ENCODE measurements at regions not wholly inside any gene's neighbourhood (a gene's known extent, or its start where the extent isn't known, plus 50 kb on each side); places are given as distances from the start of the nearest gene placed in this dataset.

DNA sequence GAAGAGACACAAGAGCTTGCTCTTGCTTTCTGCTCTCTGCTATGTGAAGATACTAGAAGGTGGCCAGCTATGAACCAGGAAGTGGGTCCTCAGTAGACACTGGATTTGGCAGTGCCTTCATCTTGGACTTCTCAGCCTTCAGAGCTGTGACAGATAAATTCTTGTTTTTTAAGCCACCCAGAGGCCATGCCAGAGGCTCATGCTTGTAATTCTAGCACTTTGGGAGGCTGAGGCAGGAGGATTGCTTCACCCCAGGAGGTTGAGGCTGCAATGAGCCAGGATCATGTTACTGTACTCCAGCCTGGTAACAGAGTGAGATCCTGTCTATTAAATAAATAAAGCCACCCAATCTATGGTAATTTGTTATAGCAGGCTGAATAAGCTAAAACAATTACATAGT is 185.5 kb upstream of the SALL4 start:
- Histone ChIP-seq H3K4me3 (no peak overlapping the region), H3K4me1 (ENCODE audit: low read depth) (no peaks in the 10 kb centered on the region), H3K27ac (no peak overlapping the region), H3K27me3 (no peaks in the 10 kb centered on the region), H3K9me3 (ENCODE audit: low read depth) (no peaks in the 10 kb centered on the region), H3K36me3 (no peaks in the 10 kb centered on the region)
- TF ChIP-seq, protein P1, sequence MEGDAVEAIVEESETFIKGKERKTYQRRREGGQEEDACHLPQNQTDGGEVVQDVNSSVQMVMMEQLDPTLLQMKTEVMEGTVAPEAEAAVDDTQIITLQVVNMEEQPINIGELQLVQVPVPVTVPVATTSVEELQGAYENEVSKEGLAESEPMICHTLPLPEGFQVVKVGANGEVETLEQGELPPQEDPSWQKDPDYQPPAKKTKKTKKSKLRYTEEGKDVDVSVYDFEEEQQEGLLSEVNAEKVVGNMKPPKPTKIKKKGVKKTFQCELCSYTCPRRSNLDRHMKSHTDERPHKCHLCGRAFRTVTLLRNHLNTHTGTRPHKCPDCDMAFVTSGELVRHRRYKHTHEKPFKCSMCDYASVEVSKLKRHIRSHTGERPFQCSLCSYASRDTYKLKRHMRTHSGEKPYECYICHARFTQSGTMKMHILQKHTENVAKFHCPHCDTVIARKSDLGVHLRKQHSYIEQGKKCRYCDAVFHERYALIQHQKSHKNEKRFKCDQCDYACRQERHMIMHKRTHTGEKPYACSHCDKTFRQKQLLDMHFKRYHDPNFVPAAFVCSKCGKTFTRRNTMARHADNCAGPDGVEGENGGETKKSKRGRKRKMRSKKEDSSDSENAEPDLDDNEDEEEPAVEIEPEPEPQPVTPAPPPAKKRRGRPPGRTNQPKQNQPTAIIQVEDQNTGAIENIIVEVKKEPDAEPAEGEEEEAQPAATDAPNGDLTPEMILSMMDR (IDR thresholded peaks at IDR 0.05; ENCODE audit: low read depth, low read length) = no peak
- no peak for DNase-seq (ENCODE audit: low read depth in 1 of 2, low spot score in 1 of 2)

DNA sequence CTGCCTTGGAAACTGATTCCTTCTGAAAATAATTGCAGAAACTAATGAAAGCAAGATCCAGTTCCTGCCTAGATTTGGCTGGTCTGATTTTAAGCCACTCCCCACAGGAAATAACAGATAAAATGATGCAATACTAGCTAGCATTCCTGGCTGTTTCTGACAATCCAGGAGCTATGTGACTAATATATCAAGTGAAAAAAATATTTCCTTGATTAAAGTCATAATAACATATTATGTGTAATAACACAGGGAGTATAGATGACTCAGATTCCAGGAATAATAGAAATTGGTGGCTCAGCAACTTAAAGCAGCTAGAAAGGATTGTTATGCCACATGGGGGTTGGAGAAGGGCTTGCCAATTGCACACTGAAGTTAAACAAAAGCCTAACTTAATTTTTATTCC is 182.7 kb upstream of the SALL4 start:
- peak in 1 of 2 donors; percentile 97 for DNase-seq (ENCODE audit: low read depth in 1 of 2, low spot score in 1 of 2)
- no peak overlapping the region for H3K27ac ChIP-seq
- TF ChIP-seq, protein P1 (IDR thresholded peaks at IDR 0.05; ENCODE audit: low read depth, low read length) = no peak
- H3K36me3 ChIP-seq = no peaks in the 10 kb centered on the region
- no peaks in the 10 kb centered on the region for H3K9me3 ChIP-seq (ENCODE audit: low read depth)
- H3K4me1 ChIP-seq (ENCODE audit: low read depth) = no peaks in the 10 kb centered on the region
- H3K4me3 ChIP-seq = no peak overlapping the region
- no peaks in the 10 kb centered on the region for H3K27me3 ChIP-seq

DNA sequence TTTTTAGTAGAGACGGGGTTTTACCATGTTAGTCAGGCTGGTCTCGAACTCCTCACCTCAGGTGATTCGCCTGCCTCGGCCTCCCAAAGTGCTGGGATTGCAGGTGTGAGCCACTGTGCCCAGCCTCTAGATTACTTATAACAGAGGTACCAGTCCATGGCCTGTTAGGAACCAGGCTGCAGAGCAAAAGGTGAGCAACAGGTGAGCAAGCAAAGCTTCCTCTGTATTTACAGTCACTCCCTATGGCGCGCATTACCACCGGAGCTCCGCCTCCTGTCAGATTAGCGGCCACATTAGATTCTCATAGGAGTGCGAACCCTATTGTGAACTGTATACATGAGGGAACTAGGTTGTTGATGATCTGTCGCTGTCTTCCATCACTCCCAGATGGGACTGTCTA is 178.0 kb upstream of the SALL4 start:
- H3K27me3 ChIP-seq = no peaks in the 10 kb centered on the region
- no peaks in the 10 kb centered on the region for H3K36me3 ChIP-seq
- H3K4me3 ChIP-seq = no peak overlapping the region
- no peaks in the 10 kb centered on the region for H3K4me1 ChIP-seq (ENCODE audit: low read depth)
- no peaks in the 10 kb centered on the region for H3K9me3 ChIP-seq (ENCODE audit: low read depth)
- H3K27ac ChIP-seq = no peak overlapping the region
- TF ChIP-seq, protein P1 (IDR thresholded peaks at IDR 0.05; ENCODE audit: low read depth, low read length) = no peak
- no peak for DNase-seq (ENCODE audit: low read depth in 1 of 2, low spot score in 1 of 2)

DNA sequence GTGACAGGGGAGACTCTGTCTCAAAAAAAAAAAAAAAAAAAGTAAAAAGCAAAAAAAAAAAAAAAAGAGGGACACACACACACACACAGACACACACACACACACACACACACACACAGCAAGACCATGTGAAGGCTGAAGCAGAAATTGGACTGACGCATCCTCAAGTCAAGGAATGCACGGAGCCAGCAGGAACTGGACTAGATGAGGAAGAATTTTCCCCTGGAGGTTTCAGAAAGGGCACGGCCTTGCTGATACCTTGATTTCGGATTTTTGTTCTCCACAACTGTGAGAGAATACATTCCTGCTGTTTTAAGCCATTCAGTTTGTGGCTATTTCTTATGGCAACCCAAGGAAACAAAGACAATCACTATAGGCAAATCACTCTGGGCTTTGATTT is 176.9 kb upstream of the SALL4 start:
- H3K9me3 ChIP-seq (ENCODE audit: low read depth) = no peaks in the 10 kb centered on the region
- H3K4me1 ChIP-seq (ENCODE audit: low read depth) = no peaks in the 10 kb centered on the region
- DNase-seq (ENCODE audit: low read depth in 1 of 2, low spot score in 1 of 2) = peak in 1 of 2 donors; percentile 31
- H3K27me3 ChIP-seq = no peaks in the 10 kb centered on the region
- H3K27ac ChIP-seq = no peak overlapping the region
- H3K4me3 ChIP-seq = no peak overlapping the region
- no peaks in the 10 kb centered on the region for H3K36me3 ChIP-seq
- TF ChIP-seq, protein P1 (IDR thresholded peaks at IDR 0.05; ENCODE audit: low read depth, low read length) = no peak

DNA sequence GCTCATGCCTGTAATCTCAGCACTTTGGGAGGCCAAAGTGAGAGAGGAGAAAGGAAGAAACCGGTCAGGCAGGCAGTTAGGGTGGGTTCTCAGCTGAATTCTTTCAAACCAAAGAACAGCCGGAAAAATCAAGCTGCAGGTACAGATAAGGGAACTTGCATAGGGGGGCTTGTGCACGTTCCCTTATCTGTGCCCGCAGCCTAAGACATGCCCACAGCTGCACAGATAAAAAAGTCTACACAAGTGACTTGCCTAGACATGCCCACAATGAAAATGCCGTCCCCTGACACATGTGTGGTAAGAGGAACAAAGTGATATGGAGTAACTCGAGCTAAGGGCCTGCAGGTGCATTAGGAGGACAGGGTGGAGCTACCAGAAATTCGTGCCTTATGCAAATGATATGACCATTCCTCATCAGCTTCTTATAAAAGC is 175.8 kb upstream of the SALL4 start:
- no peaks in the 10 kb centered on the region for H3K9me3 ChIP-seq (ENCODE audit: low read depth)
- no peak overlapping the region for H3K4me3 ChIP-seq
- H3K27me3 ChIP-seq = no peaks in the 10 kb centered on the region
- H3K36me3 ChIP-seq = no peaks in the 10 kb centered on the region
- H3K4me1 ChIP-seq (ENCODE audit: low read depth) = no peaks in the 10 kb centered on the region
- H3K27ac ChIP-seq = no peak overlapping the region
- TF ChIP-seq, protein P1 (IDR thresholded peaks at IDR 0.05; ENCODE audit: low read depth, low read length) = no peak
- DNase-seq (ENCODE audit: low read depth in 1 of 2, low spot score in 1 of 2) = no peak

DNA sequence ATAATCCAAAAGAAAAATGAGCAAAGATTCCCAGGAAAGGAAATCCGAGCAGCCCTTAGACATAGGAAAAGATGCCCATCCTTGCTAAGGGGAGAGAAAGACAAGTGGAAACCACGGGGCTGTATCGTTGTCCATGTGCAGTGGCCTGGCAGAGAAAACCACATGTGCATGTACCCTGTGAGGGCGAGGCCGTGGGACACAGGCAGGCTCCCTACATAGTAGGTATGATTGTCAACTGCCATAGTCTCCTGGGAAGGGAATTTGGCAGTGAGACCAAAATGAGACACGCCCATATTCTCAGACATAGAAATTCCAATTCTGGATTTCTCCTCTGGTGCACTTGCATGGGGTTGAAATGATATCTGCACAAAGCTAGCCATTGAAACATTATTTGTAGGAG is 169.7 kb upstream of the SALL4 start:
- H3K27me3 ChIP-seq = no peaks in the 10 kb centered on the region
- no peak for DNase-seq (ENCODE audit: low read depth in 1 of 2, low spot score in 1 of 2)
- no peaks in the 10 kb centered on the region for H3K9me3 ChIP-seq (ENCODE audit: low read depth)
- no peak overlapping the region for H3K27ac ChIP-seq
- TF ChIP-seq, protein P1 (IDR thresholded peaks at IDR 0.05; ENCODE audit: low read depth, low read length) = no peak
- H3K4me1 ChIP-seq (ENCODE audit: low read depth) = no peaks in the 10 kb centered on the region
- no peaks in the 10 kb centered on the region for H3K36me3 ChIP-seq
- no peak overlapping the region for H3K4me3 ChIP-seq

All from cardiac muscle cell (in vitro differentiated cells and primary cell).